B cell (primary cell): ENCODE measurements at regions not wholly inside any gene's neighbourhood (a gene's known extent, or its start where the extent isn't known, plus 50 kb on each side); places are given as distances from the start of the nearest gene placed in this dataset.

Source experiments
- ATAC-seq: fragments of 200-7000 bp; cut with Tn5 transposase; one replicate; pipeline ENCODE4 v1.10.0; 2021; ENCODE audit warnings: low read depth, mild to moderate bottlenecking, moderate number of reproducible peaks, moderate library complexity
- CTCF ChIA-PET: fragments of 350-600 bp; sonication (Branson Sonifier 250); formaldehyde crosslinking; loops from one replicate; lab custom pipeline; 2021; ENCODE audit warnings: antibody characterized with exemption, inconsistent platforms; lab: Charles Lee
- POLR2A ChIA-PET: fragments of 350-600 bp; sonication (Branson Sonifier 250); formaldehyde crosslinking; loops from one replicate; lab custom pipeline; 2021; ENCODE audit warnings: antibody characterized with exemption; lab: Charles Lee
- DNase-seq: peaks from one replicate; pipeline ENCODE4 v3.0.0; 2013
- H2AFZ ChIP-seq: 2 replicates; pipeline ENCODE4 v1.6.1; 2012; ENCODE audit warnings: mild to moderate bottlenecking, low read depth, low read length; ENCODE audit not compliant: insufficient read depth, poor library complexity, severe bottlenecking
- H3K27ac ChIP-seq, 2 donors: 1 replicate in 1 of 2; 2 replicates in 1 of 2; pipeline ENCODE4 v1.5.1; 2012 to 2013; ENCODE audit warnings: low read length in 2 of 2, mild to moderate bottlenecking in 2 of 2, moderate library complexity in 1 of 2
- H3K27me3 ChIP-seq, 4 experiments: fragments of 200-600 bp in 1 of 4; sonication (generic) in 1 of 4; replicated peaks in 1 of 4; 1 replicate in 2 of 4; 2 replicates in 2 of 4; pipeline versions ENCODE4 v1.6.1 to v1.7.0; 2013 to 2016; ENCODE audit warnings: low read length in 3 of 4, mild to moderate bottlenecking in 2 of 4, mixed read lengths in 1 of 4, moderate library complexity in 1 of 4; ENCODE audit not compliant: insufficient read depth in 4 of 4, control insufficient read depth in 3 of 4; ENCODE audit errors: control extremely low read depth in 1 of 4
- H3K36me3 ChIP-seq, 2 experiments: replicated peaks in 1 of 2; 1 replicate in 1 of 2; 2 replicates in 1 of 2; pipeline versions ENCODE4 v1.6.1 to v1.7.1; 2013; ENCODE audit warnings: low read length in 1 of 2; ENCODE audit not compliant: insufficient read depth in 2 of 2, control insufficient read depth in 1 of 2; ENCODE audit errors: control extremely low read depth in 1 of 2, extremely low read depth in 1 of 2
- H3K4me1 ChIP-seq, 2 donors: fragments of 200-600 bp in 1 of 2; sonication (generic) in 1 of 2; 1 replicate in 1 of 2; 2 replicates in 1 of 2; pipeline versions ENCODE4 v1.5.1 to v1.6.1; 2013 to 2017; ENCODE audit warnings: low read length in 2 of 2; ENCODE audit not compliant: control insufficient read depth in 2 of 2, insufficient read depth in 2 of 2
- H3K4me2 ChIP-seq: replicated peaks from 2 replicates; pipeline ENCODE3; 2012; ENCODE audit warnings: mild to moderate bottlenecking, low read depth, low read length; ENCODE audit not compliant: poor library complexity, severe bottlenecking
- H3K4me3 ChIP-seq, 5 experiments: fragments of 200-600 bp in 1 of 5; sonication (generic) in 1 of 5; 1 replicate in 3 of 5; 2 replicates in 2 of 5; pipeline versions ENCODE4 v1.5.1 to v1.7.0; 2011 to 2016; ENCODE audit warnings: low read length in 4 of 5, mild to moderate bottlenecking in 4 of 5, low read depth in 2 of 5, control low read depth in 1 of 5, moderate library complexity in 1 of 5; ENCODE audit not compliant: insufficient read depth in 1 of 5; ENCODE audit errors: control extremely low read depth in 1 of 5, extremely low read depth in 1 of 5
- H3K79me2 ChIP-seq: fragments of 200-600 bp; sonication (generic); one replicate; pipeline ENCODE4 v1.6.0; 2016; ENCODE audit warnings: low read length; ENCODE audit not compliant: control insufficient read depth, insufficient read depth
- H3K9ac ChIP-seq: fragments of 200-600 bp; sonication (generic); 2 replicates; pipeline ENCODE4 v1.6.1; 2017; ENCODE audit warnings: mild to moderate bottlenecking, low read length, moderate library complexity
- H3K9me3 ChIP-seq, 3 donors: one replicate each; pipeline versions ENCODE4 v1.6.1 to v1.7.1; 2013; ENCODE audit warnings: low read length in 2 of 3; ENCODE audit not compliant: control insufficient read depth in 2 of 3, insufficient read depth in 1 of 3; ENCODE audit errors: control extremely low read depth in 1 of 3
- H4K20me1 ChIP-seq: 2 replicates; pipeline ENCODE4 v1.6.0; 2012; ENCODE audit warnings: mild to moderate bottlenecking, low read length; ENCODE audit not compliant: insufficient read depth, control insufficient read depth, poor library complexity, severe bottlenecking
- H3K27ac Mint-ChIP-seq: one replicate; pipeline ENCODE4 v1.8.0; 2021; ENCODE audit warnings: mixed read lengths
- H3K27me3 Mint-ChIP-seq: one replicate; pipeline ENCODE4 v1.8.0; 2021; ENCODE audit warnings: mixed read lengths
- H3K4me1 Mint-ChIP-seq: one replicate; pipeline ENCODE4 v1.8.0; 2021; ENCODE audit warnings: mixed read lengths
- H3K4me3 Mint-ChIP-seq: one replicate; pipeline ENCODE4 v1.8.0; 2021; ENCODE audit warnings: mixed read lengths
- H3K9me3 Mint-ChIP-seq: one replicate; pipeline ENCODE4 v1.8.0; 2022; ENCODE audit warnings: mixed read lengths; ENCODE audit not compliant: insufficient read depth
- EZH2 ChIP-seq: IDR thresholded peaks from 2 replicates; pipeline ENCODE4 v1.6.1; 2012; ENCODE audit warnings: borderline replicate concordance, low read depth, mild to moderate bottlenecking, moderate library complexity, low read length; ENCODE audit not compliant: insufficient read depth, poor library complexity, severe bottlenecking
- WGBS: methylation state at CpG from one replicate; pipeline ENCODE4 v1.1.5; 2013; ENCODE audit warnings: missing lambda C conversion rate; ENCODE audit not compliant: insufficient coverage; 5-methylcytosine and 5-hydroxymethylcytosine counted together
- intact Hi-C: fragments of 100-400 bp; cut with micrococcal nuclease; formaldehyde crosslinking; loops from one replicate; pipeline ENCODE4 v1.10.0; 2022
- TF ChIP-seq, protein P1 (sequence below): fragments of 200-600 bp; IDR thresholded peaks from one replicate; pipeline ENCODE4 v1.8.0; 2022; ENCODE audit warnings: antibody characterized with exemption, mild to moderate bottlenecking

- Histone ChIP-seq H3K36me3 (no peaks in the 10 kb centered on the region), H2AFZ (no peak overlapping the region)
These were observed 742.7 kb upstream of the ZNF608 start for GRCh38 chr5:125489146-125489545.

DNA sequence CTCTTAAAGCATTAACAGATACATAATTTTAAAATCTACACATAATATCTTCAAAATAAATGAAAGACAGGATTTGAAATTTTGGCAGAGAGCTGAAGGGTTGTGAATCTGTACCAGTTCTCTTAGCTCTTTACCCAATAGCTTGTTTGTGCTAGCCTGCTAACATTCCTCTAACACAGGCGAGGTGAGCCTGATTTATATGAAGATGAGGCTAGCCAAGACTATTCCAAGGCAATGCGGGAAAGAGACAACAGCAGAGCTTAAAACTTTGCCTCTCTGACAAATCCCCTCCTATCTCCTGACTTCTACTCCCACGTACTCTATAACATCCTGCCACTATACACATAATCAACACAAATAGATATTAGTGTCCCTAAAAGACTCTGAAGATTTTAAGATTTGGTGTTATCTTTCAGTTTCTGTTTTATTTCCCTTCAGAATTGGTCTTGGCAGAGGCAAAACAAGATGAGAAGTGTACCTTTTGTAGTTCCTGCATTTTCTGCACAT, 745.6 kb upstream of the ZNF608 start:
- ATAC-seq = no peak
- H3K4me2 ChIP-seq = no peak overlapping the region
- TF ChIP-seq, protein P1, sequence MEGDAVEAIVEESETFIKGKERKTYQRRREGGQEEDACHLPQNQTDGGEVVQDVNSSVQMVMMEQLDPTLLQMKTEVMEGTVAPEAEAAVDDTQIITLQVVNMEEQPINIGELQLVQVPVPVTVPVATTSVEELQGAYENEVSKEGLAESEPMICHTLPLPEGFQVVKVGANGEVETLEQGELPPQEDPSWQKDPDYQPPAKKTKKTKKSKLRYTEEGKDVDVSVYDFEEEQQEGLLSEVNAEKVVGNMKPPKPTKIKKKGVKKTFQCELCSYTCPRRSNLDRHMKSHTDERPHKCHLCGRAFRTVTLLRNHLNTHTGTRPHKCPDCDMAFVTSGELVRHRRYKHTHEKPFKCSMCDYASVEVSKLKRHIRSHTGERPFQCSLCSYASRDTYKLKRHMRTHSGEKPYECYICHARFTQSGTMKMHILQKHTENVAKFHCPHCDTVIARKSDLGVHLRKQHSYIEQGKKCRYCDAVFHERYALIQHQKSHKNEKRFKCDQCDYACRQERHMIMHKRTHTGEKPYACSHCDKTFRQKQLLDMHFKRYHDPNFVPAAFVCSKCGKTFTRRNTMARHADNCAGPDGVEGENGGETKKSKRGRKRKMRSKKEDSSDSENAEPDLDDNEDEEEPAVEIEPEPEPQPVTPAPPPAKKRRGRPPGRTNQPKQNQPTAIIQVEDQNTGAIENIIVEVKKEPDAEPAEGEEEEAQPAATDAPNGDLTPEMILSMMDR = no peak
- no peak for TF ChIP-seq EZH2
- H3K9ac ChIP-seq = no peak overlapping the region
- no peak overlapping the region for H3K4me3 ChIP-seq
- no peak overlapping the region for H3K4me3 Mint-ChIP-seq
- 100% methylated on average over 1 of the region's 3 CpGs for WGBS
- no peaks in the 10 kb centered on the region for H3K27me3 ChIP-seq
- H4K20me1 ChIP-seq = no peaks in the 10 kb centered on the region
- H3K27ac ChIP-seq = no peak overlapping the region
- H3K79me2 ChIP-seq = no peaks in the 10 kb centered on the region
- intact Hi-C loops = no loop called here
- no peaks in the 10 kb centered on the region for H3K9me3 Mint-ChIP-seq
- H2AFZ ChIP-seq = no peak overlapping the region
- POLR2A ChIA-PET = no interaction called here
- no peaks in the 10 kb centered on the region for H3K9me3 ChIP-seq
- H3K27me3 Mint-ChIP-seq = no peaks in the 10 kb centered on the region
- H3K4me1 ChIP-seq = no peaks in the 10 kb centered on the region
- DNase-seq = no peak
- H3K36me3 ChIP-seq = no peaks in the 10 kb centered on the region
- CTCF ChIA-PET = no interaction called here
- H3K4me1 Mint-ChIP-seq = peaks cover 2% of the 10 kb centered on the region
- H3K27ac Mint-ChIP-seq = no peak overlapping the region

More at GRCh38 chr5:125489146-125489545, 742.7 kb upstream of the ZNF608 start:
- Histone ChIP-seq H3K27me3 (peaks cover 0 to 4% (median 0%) of the 10 kb centered on the region in 4 experiments), H3K27ac (no peak overlapping the region), H4K20me1 (no peaks in the 10 kb centered on the region), H3K4me1 (peaks cover 6 to 8% of the 10 kb centered on the region in 2 donors), H3K4me2 (no peak overlapping the region), H3K4me3 (no peak overlapping the region), H3K79me2 (no peaks in the 10 kb centered on the region), H3K9me3 (no peaks in the 10 kb centered on the region), H3K9ac (no peak overlapping the region)
- Mint-ChIP-seq H3K4me1 (peaks cover 15% of the 10 kb centered on the region), H3K27ac (no peak overlapping the region), H3K9me3 (no peaks in the 10 kb centered on the region), H3K4me3 (no peak overlapping the region), H3K27me3 (no peaks in the 10 kb centered on the region)
- CTCF ChIA-PET = interaction anchor here (1.1 kb wide), 1 partner anchor 11 kb away, joined by 3 read pairs; no protein-coding TSS in a partner anchor
- ATAC-seq (no peak), DNase-seq (no peak)
- intact Hi-C loops = no loop called here
- POLR2A ChIA-PET = no interaction called here
- WGBS = no CpG with 5 or more reads among the region's 2 CpGs
- no peak for TF ChIP-seq EZH2
